Adrenal gland (tissue), 5 donors: ENCODE measurements at regions not wholly inside any gene's neighbourhood (a gene's known extent, or its start where the extent isn't known, plus 50 kb on each side); places are given as distances from the start of the nearest gene placed in this dataset.

Experiments used
- CTCF ChIP-seq, 6 experiments: fragments of 450-650 bp in 4 of 6; fragments of 200-600 bp in 2 of 6; sonication (generic) in 1 of 6; IDR thresholded peaks; 1 replicate in 5 of 6; 2 replicates in 1 of 6; pipeline versions ENCODE4 v1.5.1 to v1.8.0; 2016 to 2021; ENCODE audit warnings: antibody characterized with exemption in 6 of 6, mild to moderate bottlenecking in 2 of 6, moderate library complexity in 1 of 6
- POLR2A ChIP-seq, 2 donors: fragments of 450-650 bp; IDR thresholded peaks; one replicate each; pipeline ENCODE4 v1.6.1; 2017; ENCODE audit warnings: antibody characterized with exemption in 2 of 2, mild to moderate bottlenecking in 2 of 2, moderate library complexity in 1 of 2
- donor health status: DM: no; HTN: no; CAD: no.

- TF ChIP-seq POLR2A (IDR thresholded peaks at IDR 0.05) (no peak), CTCF (IDR thresholded peaks at IDR 0.05) (no peak)
Measured at GRCh38 chr14:98758440-98758839, 513.6 kb downstream of the BCL11B start.
